Esophagus mucosa (tissue), 1 donor: ENCODE measurements at regions not wholly inside any gene's neighbourhood (a gene's known extent, or its start where the extent isn't known, plus 50 kb on each side); places are given as distances from the start of the nearest gene placed in this dataset.

ENCODE experiments used
- ATAC-seq: fragments of 200-7000 bp; cut with Tn5 transposase; one replicate; pipeline ENCODE4 v1.9.1; 2020
- donor health status: DM: yes; HTN: yes; CAD: no.

DNA sequence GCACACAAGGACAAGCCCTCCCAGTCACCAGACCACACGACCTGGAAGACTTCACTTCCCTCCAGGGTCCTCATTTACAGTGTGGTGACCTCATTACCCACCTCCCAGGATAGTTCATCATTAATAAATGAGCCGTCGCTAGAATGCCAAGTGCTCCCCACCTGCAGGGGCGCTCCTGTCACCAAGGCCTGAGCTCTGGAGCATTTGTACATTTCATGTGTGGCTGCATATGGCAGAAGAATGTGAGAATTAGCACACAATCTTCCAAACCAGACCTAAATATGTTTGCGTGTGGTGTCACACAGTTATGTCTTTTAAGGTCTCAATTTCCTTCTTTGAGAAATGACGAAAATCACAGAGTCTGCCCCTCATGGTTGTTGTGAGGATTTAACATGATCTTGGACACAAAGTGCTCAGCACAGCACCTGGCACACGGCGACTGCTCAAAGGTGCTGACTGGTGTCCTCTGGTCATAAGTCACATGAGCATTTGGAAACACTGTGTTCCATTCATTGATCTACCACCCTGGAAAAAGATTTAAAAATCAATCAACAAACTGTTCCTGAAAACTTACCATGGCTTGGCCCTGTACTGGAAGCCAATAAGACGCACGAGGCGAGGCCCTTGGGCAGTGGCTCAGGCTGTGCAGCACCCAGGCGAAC lies 150.6 kb upstream of the SPACA7 start:
- ATAC-seq: no peak

GRCh38 chr13:112226320-112227002 lies 149.7 kb upstream of the SPACA7 start:
- ATAC-seq: no peak

GRCh38 chr13:112227031-112227430 lies 149.1 kb upstream of the SPACA7 start:
- ATAC-seq: no peak

DNA sequence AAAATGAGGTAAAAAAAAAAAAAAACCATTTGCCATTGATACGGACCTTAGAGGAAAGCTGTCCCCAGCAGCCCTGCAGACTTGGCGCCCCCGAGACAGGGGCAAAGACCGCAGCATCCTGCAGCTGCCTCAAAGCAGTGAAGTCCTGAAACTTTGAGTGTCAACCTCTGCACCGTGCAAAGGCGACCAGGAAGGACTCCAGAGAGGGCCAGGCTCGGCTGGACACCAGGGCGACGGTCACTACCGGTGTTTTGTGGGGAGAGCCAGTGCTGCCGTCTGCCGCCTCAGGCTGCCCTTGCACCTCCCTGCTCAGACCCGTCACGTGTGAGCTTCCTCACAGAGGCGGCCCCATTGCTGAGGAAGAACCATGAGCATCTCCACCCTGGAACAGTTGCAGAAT lies 146.7 kb upstream of the SPACA7 start:
- no peak for ATAC-seq

- no peak for ATAC-seq
Measured at GRCh38 chr13:112229992-112230872, 145.9 kb upstream of the SPACA7 start.

- no peak for ATAC-seq
Measured at GRCh38 chr13:112231451-112232083, 144.6 kb upstream of the SPACA7 start.

GRCh38 chr13:112233256-112233655 lies 142.9 kb upstream of the SPACA7 start:
- no peak for ATAC-seq

DNA sequence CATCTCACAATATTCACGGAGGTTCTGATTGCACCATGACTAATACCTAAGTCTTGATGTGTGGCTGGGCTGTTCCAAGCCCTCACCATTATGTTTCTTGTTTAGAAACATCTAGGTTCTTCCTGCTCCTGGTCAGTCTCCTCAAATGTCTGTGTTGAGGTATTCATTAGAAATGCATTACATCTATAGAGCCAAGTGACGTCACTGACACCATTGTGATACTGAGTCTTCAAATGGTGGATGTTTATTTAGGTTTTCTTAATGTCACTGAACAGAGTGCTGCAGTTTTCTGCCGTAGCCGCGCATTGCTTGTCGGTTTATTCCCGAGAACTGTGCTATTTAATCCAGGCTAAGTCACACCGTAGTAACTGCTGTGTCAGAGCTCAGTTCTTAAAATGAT lies 142.4 kb upstream of the SPACA7 start:
- ATAC-seq: no peak

DNA sequence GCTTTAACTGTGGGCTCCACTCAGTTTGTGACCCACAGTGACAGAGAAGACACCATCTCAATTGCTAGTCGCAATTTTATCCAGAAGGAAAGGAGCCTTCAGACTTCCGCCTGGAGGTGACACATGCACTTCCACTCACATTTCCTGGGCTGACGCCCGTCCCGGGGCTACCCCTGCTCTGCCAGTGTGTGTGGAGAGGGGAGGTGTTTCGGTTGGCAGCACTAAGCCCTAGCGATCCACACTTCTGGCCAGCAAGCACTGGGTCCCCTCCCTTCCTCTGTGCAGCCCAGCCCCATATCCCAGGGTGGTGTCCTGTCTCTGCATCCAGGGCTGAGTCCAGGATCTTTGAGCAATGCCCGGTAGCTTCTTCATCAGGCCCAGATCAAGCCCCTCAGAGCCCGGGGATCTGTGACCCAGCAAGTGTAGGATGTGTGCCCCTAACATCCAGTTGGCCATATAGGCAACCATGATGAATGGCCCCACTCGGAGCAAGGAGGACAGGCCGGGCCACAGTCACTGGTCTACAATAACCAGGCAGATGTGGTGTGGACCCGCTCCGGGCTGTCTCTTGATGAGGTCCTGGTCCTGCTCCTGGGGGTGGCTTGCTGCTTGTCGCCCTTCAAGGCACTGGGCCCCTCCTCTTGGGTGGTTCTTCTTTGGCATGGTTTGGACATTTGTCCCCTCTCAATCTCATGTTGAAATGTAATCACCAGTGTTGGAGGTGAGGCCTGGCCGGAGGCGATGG lies 141.9 kb upstream of the SPACA7 start:
- no peak for ATAC-seq

DNA sequence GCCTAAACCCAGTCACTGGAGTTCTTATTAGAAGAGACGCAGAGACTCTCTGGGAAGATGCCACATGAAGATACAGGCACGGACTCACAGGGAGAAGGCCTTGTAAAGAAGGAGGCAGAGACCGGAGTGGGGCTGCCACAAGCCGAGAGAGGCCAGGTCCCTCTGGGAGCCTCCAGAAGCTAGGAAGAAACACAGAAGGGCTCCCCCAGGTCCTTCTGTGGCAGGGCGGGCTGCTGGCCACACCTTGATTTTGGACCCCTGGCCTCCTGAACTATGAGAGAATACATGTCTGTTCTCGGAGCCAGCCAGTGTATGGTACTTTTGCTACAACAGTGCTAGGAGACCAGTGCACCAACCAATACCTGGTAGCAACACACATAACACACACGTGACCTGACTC lies 140.1 kb upstream of the SPACA7 start:
- no peak for ATAC-seq

DNA sequence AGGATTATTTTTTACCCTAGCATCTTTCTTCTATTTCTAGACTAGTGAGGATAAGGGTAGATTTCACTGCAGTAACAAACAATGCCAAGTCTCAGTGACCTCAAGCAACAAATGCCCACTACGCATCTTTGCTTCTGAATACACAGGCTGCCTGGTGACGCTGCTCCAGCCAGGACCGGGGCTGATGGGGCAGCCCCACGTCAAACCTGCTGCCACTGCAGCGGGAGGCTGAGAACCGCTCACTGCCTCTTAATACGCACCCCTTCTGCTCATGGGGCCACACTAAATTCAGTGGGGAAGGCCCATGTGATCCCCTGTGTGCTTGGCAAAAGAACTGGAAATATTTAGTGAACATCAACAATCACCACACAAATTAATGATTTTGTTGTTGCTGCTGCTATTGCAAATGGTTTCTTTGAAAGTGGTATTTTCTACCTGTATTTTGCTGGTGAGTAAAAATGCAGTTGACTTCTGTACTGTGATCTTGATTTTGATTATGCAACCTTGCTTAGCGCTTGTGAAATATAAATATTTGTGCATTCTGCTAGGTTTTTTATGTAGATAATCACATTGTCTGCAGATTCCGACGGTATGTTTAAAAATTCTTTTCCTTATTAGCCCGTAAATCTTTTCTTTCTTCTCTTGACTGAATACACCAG lies 139.5 kb upstream of the SPACA7 start:
- ATAC-seq: no peak

DNA sequence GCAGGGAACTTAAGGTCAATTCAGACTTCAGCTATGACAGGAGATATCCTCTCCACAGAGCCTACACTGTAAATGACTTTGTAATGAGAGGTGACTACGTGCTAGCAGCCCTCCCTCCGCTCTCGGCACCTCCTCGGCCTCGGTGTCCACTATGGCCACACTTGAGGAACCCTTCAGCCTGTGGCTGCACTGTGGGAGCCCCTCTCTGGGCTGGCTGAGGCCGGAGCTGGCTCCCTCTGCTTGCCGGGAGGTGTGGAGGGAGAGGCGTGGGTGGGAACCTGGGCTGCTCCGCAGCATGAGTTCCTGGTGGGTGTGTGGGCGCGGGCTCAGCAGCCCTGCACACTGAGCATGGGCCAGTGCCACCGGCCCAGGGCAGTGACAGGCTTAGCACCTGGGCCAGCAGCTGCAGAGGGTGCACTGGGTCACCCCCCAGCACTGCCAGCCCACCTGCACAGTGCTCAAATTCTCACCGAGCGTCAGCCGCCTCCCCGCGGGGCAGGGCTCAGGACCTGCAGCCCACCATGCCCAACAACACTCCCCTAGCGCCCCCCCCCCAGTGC lies 137.6 kb upstream of the SPACA7 start:
- no peak for ATAC-seq

DNA sequence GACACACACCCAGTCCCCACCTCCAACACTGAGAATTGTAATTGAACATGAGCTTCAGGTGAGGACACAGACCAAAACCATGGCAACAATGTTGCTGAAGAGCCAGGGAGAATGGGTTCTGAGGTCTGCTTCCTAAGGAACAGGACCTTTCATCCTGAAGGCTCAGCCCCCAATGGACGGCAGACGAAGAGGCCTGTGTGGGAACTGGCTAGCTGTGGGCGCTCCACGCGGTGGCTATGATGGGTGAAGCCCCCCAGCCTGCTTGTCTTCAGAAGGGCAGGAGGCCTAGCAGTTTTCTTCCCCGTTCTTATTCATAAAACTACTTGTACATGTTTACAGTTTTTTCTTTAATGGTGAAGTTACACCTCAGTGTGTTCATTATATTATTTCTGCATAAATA lies 136.1 kb upstream of the SPACA7 start:
- no peak for ATAC-seq

DNA sequence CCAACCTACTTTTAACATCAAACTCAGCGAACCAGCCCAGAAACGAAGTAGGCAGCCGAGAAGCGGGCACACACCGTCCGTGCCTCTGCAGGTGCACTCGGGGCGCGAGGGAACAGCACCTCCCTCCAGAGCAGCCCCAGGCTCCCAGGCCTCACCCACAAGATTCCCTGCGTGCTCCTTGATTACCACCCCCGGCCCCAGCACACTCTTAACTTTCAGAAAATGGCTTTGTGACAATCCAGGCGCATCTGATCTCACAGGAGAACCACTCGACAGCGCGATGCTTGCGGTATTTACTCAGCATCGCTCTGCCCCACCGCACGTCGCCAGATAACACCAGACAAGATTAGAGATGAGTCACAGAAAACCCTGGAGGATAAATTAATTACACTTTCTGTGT lies 134.9 kb upstream of the SPACA7 start:
- no peak for ATAC-seq

DNA sequence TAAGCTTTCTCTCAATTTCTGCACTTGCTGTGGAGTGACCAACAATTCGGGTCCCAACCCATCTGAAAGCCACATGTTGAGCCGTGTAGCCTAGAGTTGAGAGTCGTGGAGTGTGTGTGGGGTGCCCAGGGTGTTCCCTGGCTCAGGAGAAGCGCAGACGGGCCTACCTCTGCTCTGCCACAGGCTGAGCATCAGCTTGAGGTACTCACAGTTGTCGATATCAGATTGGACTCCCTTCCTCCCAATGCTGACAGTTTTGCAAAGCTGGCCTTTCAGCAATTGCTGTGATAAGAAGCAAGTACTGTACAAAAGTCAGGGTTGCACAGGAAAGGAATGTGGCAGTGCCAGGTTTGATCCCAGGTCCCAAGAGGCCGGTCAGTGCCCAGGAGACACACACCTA lies 133.4 kb upstream of the SPACA7 start:
- no peak for ATAC-seq

DNA sequence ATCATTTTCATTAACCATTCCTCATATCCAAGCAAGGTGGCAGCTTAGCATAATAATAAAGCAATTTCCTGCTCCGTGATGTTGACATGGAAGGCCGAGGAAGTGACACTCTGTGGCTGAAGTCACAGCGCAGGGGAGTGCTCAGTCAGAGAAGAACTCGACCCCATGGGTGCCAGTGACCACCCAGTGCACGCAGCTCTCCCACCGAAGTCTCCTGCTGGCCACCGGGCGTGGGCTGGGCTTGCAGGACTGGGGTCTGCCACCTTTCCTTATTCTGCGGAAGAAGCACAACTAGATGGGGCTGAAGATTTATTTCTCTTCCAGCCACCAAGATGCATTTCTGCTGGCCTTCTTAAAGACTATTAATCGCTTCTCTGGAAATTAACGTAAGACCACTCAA lies 132.1 kb upstream of the SPACA7 start:
- ATAC-seq: no peak

GRCh38 chr13:112244495-112245177 lies 131.5 kb upstream of the SPACA7 start:
- ATAC-seq: no peak

GRCh38 chr13:112245179-112245724 lies 130.9 kb upstream of the SPACA7 start:
- no peak for ATAC-seq

DNA sequence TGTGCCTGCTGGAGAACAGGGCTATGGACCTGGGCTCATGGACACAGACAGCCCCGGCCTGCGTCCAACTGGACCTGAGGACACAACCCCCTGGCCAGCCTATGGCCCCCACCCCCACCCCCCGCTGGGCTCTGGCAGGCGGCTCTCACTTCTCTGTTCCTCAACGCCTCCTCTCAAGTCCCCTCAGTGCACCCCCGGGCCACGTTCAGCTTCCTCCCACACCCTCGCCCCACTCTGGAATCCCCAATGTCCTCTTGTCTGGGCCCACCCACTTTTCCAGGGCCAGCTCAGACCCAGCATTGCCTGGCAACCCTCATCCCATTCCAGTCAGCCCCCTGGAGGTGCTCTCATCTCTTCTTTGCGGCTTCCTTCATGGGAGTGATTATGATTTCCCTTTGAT lies 130.2 kb upstream of the SPACA7 start:
- ATAC-seq: no peak

GRCh38 chr13:112246731-112247470 lies 129.3 kb upstream of the SPACA7 start:
- no peak for ATAC-seq
